Activated T-cell treated with anti-CD3 and anti-CD28 coated beads, Interleukin-2, amount 50 U/mL, for 72 hours (primary cell): ENCODE measurements at regions not wholly inside any gene's neighbourhood (a gene's known extent, or its start where the extent isn't known, plus 50 kb on each side); places are given as distances from the start of the nearest gene placed in this dataset.
"Not testable (repeated sequence)": the region's sequence is repeated elsewhere in the genome, so short reads cannot be mapped to it uniquely, and the experiment has no call there.

Experiments used
- ATAC-seq, 2 donors: fragments of 150-1000 bp; cut with Tn5 transposase; replicated peaks in 1 of 2; 2 replicates each; pipeline ENCODE4 v1.10.0; 2021; ENCODE audit warnings: moderate library complexity in 2 of 2, mild to moderate bottlenecking in 1 of 2
- DNase-seq, 2 donors: peaks; one replicate each; pipeline ENCODE4 v3.0.0; 2021 to 2022; ENCODE audit warnings: mixed read lengths in 1 of 2
- H3K27ac Mint-ChIP-seq: one replicate; pipeline ENCODE4 v1.8.0; 2022; ENCODE audit warnings: mild to moderate bottlenecking, moderate library complexity, mixed read lengths
- H3K27me3 Mint-ChIP-seq: one replicate; pipeline ENCODE4 v1.8.0; 2022; ENCODE audit warnings: low read depth, mixed read lengths
- H3K36me3 Mint-ChIP-seq, 2 donors: one replicate each; pipeline ENCODE4 v1.8.0; 2022; ENCODE audit warnings: mixed read lengths in 2 of 2, mild to moderate bottlenecking in 1 of 2; ENCODE audit not compliant: insufficient read depth in 2 of 2
- H3K4me1 Mint-ChIP-seq: one replicate; pipeline ENCODE4 v1.8.0; 2022; ENCODE audit warnings: low read depth, mixed read lengths
- H3K4me3 Mint-ChIP-seq, 2 donors: one replicate each; pipeline ENCODE4 v1.8.0; 2022; ENCODE audit warnings: mild to moderate bottlenecking in 2 of 2, mixed read lengths in 2 of 2, moderate library complexity in 2 of 2
- H3K9me3 Mint-ChIP-seq, 2 donors: one replicate each; pipeline ENCODE4 v1.8.0; 2022; ENCODE audit warnings: mixed read lengths in 2 of 2

DNA sequence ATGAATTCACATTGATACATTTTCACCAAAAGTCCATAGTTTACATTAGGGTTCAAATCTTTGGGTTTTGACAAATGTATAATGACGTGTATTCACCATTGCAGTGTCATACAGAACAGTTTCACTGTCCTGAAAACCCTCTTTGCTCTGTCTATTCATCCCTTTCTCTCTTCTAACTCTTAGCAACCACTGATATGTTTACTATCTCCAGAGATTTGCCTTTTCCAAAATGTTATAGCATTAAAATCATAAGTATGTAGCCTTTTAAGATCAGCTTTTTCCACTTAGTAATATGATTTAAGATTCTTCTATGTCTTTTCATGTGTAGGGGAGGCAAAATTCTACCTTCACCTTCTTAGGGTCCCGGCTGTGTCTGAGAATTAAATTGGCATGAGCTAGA is 203.8 kb downstream of the TPRG1 start:
- peaks cover 0 to 17% of the 10 kb centered on the region in 2 donors for H3K36me3 Mint-ChIP-seq
- no peak for DNase-seq
- H3K9me3 Mint-ChIP-seq: peaks cover 0 to 6% of the 10 kb centered on the region in 2 donors
- ATAC-seq: no peak
- H3K4me1 Mint-ChIP-seq: no peaks in the 10 kb centered on the region
- H3K27me3 Mint-ChIP-seq: no peaks in the 10 kb centered on the region
- H3K4me3 Mint-ChIP-seq: no peak overlapping the region
- no peak overlapping the region for H3K27ac Mint-ChIP-seq

DNA sequence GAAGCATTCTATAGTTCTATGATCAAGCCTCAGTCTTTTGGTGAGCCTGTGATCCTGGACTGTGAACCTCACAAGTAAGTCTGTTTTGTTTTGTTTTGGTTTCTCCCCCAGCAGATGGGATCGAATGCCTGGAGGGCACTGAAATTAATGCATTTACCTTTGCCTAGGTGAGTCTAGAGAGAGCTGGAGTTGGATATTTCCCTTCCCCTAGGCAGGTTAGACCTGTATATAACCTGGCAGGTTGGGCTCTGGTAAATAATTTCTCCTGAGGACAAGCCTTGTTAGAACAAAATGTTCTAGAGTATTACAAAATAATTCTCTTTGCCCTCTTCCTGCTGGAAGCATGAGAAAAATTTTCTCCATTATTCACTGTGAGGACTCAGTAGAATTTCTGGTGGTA is 211.9 kb downstream of the TPRG1 start:
- DNase-seq (no peak), ATAC-seq (no peak)
- H3K36me3 Mint-ChIP-seq: peaks cover 0 to 5% of the 10 kb centered on the region in 2 donors
- peaks cover 4 to 5% of the 10 kb centered on the region in 2 donors for H3K9me3 Mint-ChIP-seq
- H3K27ac Mint-ChIP-seq: no peak overlapping the region
- no peak overlapping the region for H3K4me3 Mint-ChIP-seq
- no peaks in the 10 kb centered on the region for H3K27me3 Mint-ChIP-seq
- H3K4me1 Mint-ChIP-seq: no peaks in the 10 kb centered on the region

DNA sequence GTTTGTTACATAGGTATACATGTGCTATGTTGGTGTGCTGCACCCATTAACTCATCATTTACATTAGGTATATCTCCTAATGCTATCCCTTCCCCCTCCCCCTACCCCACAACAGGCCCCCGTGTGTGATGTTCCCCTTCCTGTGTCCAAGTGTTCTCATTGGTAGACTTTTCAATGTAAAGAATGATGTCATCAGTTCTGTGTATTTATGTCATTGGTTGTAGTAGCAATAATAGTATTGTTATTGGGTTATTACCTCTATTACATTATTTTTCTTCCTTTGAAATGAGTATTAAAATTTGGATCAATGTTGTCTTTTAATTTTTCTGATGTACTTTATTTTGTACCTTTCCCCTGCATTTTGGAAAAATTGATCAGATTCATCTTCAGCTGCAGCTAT is 214.1 kb downstream of the TPRG1 start:
- H3K4me1 Mint-ChIP-seq, ATAC-seq, H3K27ac Mint-ChIP-seq, H3K27me3 Mint-ChIP-seq, DNase-seq, H3K36me3 Mint-ChIP-seq, H3K9me3 Mint-ChIP-seq, H3K4me3 Mint-ChIP-seq: not testable (repeated sequence)

DNA sequence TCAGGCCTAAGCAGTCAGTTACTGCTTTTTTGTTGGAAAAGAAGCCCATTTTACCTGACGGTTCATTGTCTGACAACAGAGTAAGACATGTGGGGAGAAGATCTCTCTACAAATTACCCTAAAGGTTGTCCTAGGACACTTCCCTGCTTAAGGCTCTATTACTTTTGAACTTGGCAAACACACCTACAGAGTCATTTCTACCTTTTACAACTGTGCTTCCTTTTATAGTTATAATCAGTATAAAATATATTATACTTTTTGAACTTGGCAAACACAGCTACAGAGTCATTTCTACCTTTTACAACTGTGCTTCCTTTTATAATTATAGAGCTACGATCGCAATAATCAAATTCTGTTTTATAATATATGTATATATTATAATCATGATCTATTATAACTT is 215.0 kb downstream of the TPRG1 start:
- no peak overlapping the region for H3K4me3 Mint-ChIP-seq
- no peak for DNase-seq
- H3K4me1 Mint-ChIP-seq: no peaks in the 10 kb centered on the region
- H3K27ac Mint-ChIP-seq: peak overlapping the region; percentile 50
- peaks cover 3% of the 10 kb centered on the region in 2 donors for H3K9me3 Mint-ChIP-seq
- no peaks in the 10 kb centered on the region for H3K27me3 Mint-ChIP-seq
- no peaks in the 10 kb centered on the region for H3K36me3 Mint-ChIP-seq
- ATAC-seq: no peak

DNA sequence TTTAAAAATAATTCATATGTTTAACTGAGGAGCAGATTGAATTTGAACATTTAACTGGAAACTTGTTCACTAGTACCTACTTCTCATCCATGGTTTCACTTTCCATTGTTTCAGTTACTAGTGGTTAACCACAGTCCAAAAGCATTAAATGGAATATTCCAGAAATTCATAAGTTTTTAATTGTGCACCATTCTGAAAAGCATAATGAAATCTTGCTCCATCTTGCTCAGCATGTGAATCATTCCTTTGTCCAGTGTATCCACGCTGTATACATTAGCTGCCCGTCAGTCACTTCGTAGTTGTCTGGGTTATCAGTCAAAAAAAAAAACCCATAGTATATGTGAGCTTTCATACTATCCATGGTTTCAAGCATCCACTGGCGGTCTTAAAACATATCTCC is 217.6 kb downstream of the TPRG1 start:
- no peak for ATAC-seq
- Mint-ChIP-seq H3K9me3 (no peaks in the 10 kb centered on the region), H3K27ac (no peak overlapping the region), H3K4me3 (no peak overlapping the region), H3K4me1 (peaks cover 14% of the 10 kb centered on the region), H3K27me3 (no peaks in the 10 kb centered on the region), H3K36me3 (no peaks in the 10 kb centered on the region)
- DNase-seq: no peak

DNA sequence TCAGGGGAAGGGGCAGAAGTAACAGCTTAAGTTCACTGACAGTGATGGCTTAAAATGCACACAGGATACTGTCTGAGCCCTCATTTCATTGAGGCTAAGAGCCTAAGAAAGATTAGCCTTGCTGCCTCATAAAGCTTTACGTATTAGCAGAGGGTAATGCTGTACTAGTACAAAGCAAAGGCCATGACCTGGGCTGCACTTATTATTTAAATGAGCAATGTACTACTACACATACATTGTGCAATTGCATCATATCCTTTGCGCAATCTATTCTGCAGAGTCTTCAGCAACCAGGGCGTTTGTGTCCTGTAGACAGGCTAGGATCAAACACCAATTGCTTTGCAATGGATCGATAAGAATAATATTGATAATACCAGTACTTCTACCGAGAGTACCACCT is 221.8 kb downstream of the TPRG1 start:
- Mint-ChIP-seq H3K4me3 (no peak overlapping the region), H3K4me1 (peaks cover 29% of the 10 kb centered on the region), H3K27me3 (no peaks in the 10 kb centered on the region), H3K9me3 (no peaks in the 10 kb centered on the region), H3K27ac (no peak overlapping the region), H3K36me3 (no peaks in the 10 kb centered on the region)
- DNase-seq (peak in 1 of 2 donors; percentile 2), ATAC-seq (peak; percentile 24 to 57)

DNA sequence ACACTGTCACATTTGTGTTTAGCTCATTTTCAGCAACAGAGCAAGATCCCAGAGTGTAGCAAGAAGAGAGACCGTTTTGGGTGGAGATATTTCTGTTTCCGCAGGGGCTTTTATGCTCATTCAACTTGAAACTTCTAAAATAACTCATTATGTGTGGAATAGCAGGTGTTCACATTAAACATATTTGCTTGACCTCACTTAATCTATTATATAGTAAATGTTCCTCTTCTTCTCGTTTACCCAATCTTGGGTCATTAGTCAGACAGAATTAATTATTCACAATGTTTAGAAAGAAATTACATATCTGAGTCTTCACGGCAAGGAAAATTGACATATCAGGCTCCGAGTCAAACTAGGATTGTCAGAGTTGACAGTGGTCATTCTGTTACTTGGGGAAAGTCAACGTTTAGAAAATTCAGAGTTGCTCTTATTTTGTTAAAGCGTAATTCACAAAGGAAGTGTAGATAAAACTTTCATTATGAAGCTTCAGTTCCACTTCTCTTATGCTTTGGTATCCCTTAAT is 222.9 kb downstream of the TPRG1 start:
- H3K4me1 Mint-ChIP-seq: peaks cover 29% of the 10 kb centered on the region
- peak; percentile 59 to 80 for ATAC-seq
- H3K9me3 Mint-ChIP-seq: no peaks in the 10 kb centered on the region
- no peaks in the 10 kb centered on the region for H3K27me3 Mint-ChIP-seq
- H3K27ac Mint-ChIP-seq: peak overlapping the region; percentile 54
- H3K36me3 Mint-ChIP-seq: no peaks in the 10 kb centered on the region
- DNase-seq: peak in 1 of 2 donors; percentile 6
- peak overlapping the region in 1 of 2 donors; percentile 9 for H3K4me3 Mint-ChIP-seq

DNA sequence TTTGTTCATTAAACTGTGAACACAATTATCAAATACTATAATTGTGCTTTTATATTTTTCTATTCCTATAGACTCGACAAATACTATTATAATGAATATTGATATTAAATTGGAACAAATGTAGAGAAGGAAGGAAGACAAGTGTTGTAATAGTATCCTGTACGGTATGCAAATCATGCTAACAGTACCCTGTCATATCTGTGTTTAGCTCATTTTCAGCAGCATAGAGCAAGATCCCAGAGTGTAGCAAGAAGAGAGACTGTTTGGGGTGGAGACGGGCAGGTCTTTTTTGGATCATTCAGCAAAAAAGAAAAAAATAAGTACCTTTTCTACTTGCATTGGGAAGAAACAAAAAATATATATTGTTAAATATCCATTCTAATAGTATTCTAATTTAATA is 224.1 kb downstream of the TPRG1 start:
- Mint-ChIP-seq H3K4me1 (peaks cover 29% of the 10 kb centered on the region), H3K4me3 (peak overlapping the region in 1 of 2 donors; percentile 9), H3K27me3 (no peaks in the 10 kb centered on the region), H3K9me3 (no peaks in the 10 kb centered on the region), H3K27ac (no peak overlapping the region), H3K36me3 (no peaks in the 10 kb centered on the region)
- no peak for ATAC-seq
- DNase-seq: no peak

DNA sequence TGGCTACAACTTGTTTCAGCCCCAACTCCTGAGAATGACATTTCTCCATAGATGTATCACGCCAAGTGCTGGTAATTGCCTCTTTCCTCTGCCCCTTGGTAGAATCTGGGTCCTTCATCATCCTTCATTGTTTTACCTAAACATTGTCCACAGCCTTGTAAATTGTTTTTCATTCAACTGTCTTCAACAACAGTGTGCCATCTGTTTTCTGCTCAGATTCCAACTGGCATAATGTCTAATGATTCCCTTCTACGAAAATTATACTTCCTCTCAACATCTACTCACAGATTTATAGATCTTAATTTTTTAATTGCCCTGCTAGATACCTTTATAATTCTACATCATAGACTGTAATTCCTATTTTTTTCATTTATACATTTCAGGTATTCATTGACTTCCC is 226.9 kb downstream of the TPRG1 start:
- Mint-ChIP-seq H3K27me3 (no peaks in the 10 kb centered on the region), H3K4me3 (no peak overlapping the region), H3K4me1 (peaks cover 20% of the 10 kb centered on the region), H3K27ac (no peak overlapping the region), H3K36me3 (no peaks in the 10 kb centered on the region), H3K9me3 (no peaks in the 10 kb centered on the region)
- DNase-seq (no peak), ATAC-seq (no peak)

DNA sequence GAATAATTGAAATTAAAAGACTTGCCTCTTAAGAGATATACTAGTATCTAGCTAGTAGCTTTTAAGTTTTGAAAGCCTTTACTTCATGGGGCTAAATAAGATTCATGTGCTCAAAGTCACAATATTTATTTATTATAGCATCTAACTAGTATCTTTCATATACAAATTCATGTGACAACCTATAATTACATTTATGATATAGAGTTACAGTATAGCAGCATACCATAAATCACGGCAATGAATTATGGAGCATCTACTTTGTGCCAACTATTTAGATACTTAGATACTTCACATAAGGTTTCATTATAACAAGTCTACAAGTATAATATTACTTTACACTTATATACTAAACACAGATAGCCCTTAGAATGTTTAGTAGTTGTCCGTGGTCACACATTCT is 229.4 kb downstream of the TPRG1 start:
- Mint-ChIP-seq H3K4me1 (peaks cover 13% of the 10 kb centered on the region), H3K36me3 (no peaks in the 10 kb centered on the region), H3K9me3 (no peaks in the 10 kb centered on the region), H3K4me3 (no peak overlapping the region), H3K27ac (no peak overlapping the region), H3K27me3 (no peaks in the 10 kb centered on the region)
- no peak for ATAC-seq
- DNase-seq: no peak

DNA sequence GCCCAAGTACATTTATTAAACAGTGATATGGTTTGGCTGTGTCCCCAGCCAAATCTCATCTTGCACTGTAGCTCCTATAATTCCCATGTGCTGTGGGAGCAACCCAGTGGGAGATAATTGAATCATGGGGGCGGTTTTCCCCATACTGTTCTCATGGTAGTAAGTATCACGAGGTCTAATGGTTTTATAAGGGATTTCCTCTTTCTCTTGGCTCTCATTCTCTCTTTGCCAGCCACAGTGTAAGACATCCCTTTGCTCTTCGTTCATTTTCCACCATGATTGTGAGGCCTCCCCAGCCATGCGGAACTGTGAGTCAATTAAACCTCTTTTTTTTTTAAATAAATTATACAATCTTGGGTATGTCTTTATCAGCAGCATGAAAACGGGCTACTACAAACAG is 228.0 kb upstream of the TP63 start:
- Mint-ChIP-seq H3K27me3 (no peaks in the 10 kb centered on the region), H3K36me3 (no peaks in the 10 kb centered on the region), H3K9me3 (no peaks in the 10 kb centered on the region), H3K4me3 (no peak overlapping the region), H3K4me1 (peaks cover 13% of the 10 kb centered on the region), H3K27ac (no peak overlapping the region)
- ATAC-seq: no peak
- DNase-seq: no peak

DNA sequence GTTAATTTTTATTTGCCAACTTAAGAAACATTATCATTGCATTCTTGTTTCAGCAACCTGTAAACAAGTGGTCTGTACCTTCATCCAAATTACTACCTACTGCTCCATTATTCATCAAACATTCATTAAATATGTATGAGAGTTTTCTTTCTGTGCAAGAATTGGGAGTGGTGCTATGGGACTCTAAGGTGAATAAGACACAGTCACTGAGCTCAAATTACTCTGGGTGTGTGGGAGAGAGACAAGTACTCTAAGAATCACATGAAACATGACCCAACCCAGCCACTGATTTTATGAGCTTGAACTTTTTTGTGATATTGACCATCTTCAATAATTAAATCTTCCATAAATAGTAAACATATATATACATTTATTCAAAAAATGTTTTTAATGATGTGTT is 227.2 kb upstream of the TP63 start:
- no peak overlapping the region for H3K27ac Mint-ChIP-seq
- no peaks in the 10 kb centered on the region for H3K9me3 Mint-ChIP-seq
- DNase-seq: no peak
- no peaks in the 10 kb centered on the region for H3K36me3 Mint-ChIP-seq
- H3K27me3 Mint-ChIP-seq: no peaks in the 10 kb centered on the region
- ATAC-seq: no peak
- H3K4me1 Mint-ChIP-seq: peaks cover 13% of the 10 kb centered on the region
- H3K4me3 Mint-ChIP-seq: no peak overlapping the region

DNA sequence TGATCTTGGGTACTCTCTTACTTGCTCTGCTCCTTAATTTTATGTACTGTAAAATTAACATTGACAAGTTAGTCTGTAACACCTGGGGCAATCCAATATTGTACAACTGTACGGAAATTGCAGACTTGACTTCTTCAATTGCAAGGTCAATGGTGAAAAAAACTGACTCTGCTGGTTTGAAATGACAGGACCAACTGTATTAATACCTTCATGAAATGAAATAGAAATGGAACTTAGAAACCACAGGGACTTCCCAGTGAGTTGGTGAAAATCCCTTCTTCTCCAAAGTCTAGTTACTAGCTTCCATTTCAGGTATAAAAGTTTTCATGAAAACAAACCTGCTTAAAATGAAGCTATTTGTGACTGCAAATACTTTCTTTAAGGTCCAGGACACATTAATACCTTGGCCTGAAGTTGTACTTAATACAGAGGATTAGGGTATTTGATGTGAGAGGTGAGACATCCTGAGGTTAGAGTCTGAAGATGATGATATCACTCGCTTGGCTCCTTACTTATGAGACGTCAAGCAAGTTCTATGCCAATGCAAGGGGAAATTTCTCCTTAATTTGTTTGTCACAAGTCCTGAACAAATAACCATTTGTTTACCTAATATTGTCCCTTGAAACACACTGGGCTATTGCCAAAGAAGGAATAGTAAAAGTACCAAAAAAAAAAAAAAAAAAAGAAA is 226.2 kb upstream of the TP63 start:
- no peak overlapping the region for H3K27ac Mint-ChIP-seq
- DNase-seq (no peak), ATAC-seq (peak; percentile 33 to 36)
- no peaks in the 10 kb centered on the region for H3K36me3 Mint-ChIP-seq
- H3K4me3 Mint-ChIP-seq: peak overlapping the region in 1 of 2 donors; percentile 46
- H3K4me1 Mint-ChIP-seq: peaks cover 13% of the 10 kb centered on the region
- no peaks in the 10 kb centered on the region for H3K9me3 Mint-ChIP-seq
- H3K27me3 Mint-ChIP-seq: no peaks in the 10 kb centered on the region

DNA sequence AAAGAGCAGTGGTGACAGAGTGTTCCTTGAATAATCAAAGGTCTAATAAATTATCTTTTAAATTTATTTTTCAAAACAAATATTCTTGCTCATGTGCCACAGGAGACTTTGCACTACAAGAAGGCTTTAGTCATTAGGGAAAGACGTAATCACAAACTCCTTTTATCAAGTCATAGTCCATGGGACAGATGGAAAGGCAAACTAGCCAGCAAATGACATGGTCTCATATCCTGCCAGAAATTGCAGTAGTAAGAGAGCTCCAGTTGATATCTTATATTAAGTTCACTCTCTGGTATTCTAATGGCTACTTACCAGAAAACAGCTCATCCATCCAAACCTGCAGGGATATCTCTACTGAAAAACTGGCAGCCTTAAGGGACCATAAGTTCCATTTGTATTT is 225.0 kb upstream of the TP63 start:
- Mint-ChIP-seq H3K9me3 (no peaks in the 10 kb centered on the region), H3K36me3 (no peaks in the 10 kb centered on the region), H3K4me3 (no peak overlapping the region), H3K27me3 (no peaks in the 10 kb centered on the region), H3K4me1 (peaks cover 13% of the 10 kb centered on the region), H3K27ac (no peak overlapping the region)
- ATAC-seq (no peak), DNase-seq (no peak)
